GM19455 (cell line): ENCODE measurements at regions not wholly inside any gene's neighbourhood (a gene's known extent, or its start where the extent isn't known, plus 50 kb on each side); places are given as distances from the start of the nearest gene placed in this dataset.

Experiments
- ATAC-seq: cut with Tn5 transposase; IDR thresholded peaks from one replicate; pipeline ENCODE4 v1.9.1; 2021; ENCODE audit not compliant: unreplicated experiment

DNA sequence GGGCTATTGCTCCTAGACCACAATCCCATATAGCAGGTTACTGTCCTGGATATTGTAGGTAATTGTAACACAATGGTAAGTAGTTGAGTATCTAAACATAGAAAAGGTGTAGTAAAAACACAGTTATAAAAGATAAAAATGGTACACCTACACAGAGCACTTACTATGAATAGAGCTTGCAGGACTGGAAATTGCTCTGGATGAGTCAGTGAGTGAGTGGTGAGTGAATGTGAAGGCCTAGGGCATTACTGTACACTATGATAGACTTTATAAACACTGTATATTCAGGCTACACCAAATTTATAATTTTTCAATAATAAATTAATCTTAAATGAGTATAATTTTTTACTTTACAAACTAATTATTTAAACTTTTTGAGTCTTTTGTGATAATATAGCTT, 425.7 kb downstream of the PABPC4L start:
- no peak for ATAC-seq

DNA sequence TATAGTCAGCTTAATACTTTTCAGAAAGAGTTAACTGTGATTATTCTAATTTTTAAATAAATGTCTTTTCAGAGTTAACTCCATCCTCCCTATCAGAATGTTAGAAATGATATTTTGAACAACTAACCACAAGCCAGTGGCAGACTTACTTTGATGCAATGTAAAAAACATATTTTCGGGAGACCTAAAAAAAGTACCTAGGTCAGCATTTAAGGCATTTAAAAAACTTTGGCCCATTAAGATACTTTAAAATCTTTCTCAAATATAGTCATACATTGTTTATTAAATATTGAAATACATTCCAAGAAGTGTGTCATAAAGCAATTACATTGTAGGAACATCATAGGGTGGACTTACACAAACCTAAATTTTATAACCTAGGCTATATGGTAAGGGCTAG, 426.1 kb downstream of the PABPC4L start:
- ATAC-seq = no peak

DNA sequence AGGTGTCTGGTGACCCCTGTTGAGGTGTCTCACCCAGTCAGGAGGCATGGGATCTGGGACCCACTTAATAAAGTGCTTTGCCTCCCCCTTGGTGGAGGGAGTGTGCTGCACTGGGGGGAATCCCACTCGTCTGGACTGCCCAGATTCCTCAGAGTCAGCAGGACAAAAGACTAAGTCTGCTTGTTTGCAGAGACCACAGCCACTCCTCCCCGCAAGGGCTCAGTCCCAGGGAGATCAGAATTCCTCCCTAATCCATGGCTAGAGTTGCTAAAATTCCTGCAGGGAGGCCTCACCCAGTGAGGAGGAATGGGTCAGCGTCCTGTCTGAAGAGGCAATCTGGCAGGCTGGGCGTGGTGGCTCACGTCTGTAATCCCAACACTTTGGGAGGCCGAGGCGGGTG, 442.2 kb downstream of the PABPC4L start:
- ATAC-seq = no peak

- no peak for ATAC-seq
These were observed 459.8 kb downstream of the PABPC4L start for GRCh38 chr4:133741766-133742165.

DNA sequence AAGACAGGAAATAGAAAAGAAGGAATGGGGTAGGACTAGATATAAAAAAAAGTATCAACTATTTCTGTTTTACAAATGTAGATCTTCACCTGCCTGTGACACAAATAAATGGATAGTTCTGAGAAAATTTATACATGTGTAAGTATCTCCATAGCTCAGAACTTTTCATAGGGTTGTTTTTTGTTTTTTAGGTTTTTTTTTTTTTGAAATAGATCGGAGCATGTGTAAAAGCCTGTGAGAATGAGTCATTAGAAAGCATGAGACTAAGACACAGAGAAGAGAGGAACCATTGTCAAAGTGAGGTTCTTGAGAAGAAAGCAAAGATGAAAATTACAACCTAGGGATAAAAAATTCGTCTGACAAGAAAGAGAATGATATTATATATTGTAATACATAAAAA, 481.6 kb downstream of the PABPC4L start:
- ATAC-seq = no peak

DNA sequence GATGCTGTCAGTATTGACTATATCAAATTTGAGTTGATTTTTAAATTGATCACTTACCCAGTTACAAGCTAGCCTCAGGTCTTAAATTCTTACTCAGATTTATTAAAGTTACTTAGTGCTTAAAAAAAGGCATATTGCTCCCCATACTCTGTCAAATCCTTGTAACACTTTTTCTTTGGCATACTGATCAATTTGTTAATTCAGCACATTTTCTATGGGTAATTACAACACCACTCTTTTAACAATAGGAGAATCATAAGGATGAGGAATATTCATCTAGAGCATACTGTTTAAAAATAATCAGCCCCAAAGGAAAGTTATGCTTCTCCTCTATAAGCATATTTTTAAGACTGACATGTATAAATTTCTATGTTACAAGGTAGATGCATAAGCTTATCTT, 482.5 kb downstream of the PABPC4L start:
- ATAC-seq = no peak

DNA sequence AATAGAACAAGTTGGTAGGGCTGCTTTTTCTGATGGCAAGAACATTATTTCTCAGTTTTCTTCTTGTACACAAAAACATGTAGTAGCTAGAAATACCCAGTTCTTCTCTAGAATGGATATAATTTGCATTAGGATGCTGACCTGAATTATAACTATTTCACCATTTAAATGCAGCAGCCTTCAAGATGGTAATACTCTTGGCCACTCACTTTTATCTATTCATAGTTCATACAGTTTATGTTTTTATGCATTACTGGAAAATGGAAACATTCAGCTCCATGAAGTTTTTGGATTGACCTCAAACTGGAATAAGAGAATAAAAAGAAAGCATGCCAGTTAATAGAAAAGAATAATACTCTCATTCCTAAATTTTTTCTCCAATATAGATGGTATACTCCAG, 487.4 kb downstream of the PABPC4L start:
- ATAC-seq = no peak

DNA sequence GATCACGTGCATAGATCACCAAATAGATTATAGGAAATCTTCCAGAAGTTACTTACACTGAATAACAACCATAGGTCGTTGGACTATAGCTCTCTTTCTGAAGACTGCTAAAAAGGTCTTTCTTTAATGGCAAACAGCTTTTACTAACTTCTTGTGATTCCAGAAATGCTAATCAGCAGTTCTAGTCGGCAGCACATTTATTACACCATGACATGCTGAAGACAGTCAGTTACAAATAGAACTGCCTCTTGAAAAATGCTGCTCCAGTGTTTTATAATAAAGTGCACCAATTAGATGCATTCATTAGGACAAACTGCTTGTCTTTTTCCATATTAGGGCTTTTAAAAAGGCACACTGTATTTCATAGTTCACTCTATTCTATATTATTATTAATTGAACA, 488.2 kb downstream of the PABPC4L start:
- no peak for ATAC-seq

DNA sequence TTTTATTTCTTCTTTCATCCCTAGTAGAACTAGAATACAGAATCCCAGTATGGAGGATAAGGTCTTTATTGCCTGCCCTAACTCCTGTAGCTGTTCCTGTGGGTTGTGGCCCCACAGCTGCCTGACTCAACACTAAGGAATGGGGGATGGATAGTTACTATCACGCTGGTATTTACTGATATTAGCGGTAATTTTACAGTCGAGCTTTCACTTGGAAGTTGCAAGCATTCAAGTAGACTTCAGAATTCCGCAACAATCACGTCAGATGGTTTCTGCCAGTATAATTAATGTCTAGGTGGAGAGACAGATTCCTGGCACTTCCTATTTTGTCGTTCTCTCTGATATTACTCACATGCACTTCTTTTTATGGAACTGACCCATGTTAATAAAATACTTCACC, 489.8 kb downstream of the PABPC4L start:
- ATAC-seq = no peak

DNA sequence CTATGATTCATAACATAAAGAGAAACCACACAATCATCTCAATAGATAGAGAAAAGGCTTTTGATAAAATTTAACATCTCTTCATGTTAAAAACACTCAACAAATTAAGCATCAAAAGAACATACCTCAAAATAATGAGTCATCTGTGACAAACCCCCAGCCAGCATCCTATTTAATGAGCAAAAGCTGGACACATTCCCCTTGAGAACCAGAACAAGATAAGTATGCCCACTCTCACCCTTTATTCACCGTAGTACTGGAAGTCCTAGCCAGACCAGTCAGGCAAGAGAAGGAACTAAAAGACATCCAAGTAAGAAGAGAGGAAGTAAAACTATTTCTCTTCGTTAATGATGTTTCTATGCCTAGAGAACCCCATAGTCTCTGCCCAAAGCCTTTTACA, 507.2 kb downstream of the PABPC4L start:
- no peak for ATAC-seq

DNA sequence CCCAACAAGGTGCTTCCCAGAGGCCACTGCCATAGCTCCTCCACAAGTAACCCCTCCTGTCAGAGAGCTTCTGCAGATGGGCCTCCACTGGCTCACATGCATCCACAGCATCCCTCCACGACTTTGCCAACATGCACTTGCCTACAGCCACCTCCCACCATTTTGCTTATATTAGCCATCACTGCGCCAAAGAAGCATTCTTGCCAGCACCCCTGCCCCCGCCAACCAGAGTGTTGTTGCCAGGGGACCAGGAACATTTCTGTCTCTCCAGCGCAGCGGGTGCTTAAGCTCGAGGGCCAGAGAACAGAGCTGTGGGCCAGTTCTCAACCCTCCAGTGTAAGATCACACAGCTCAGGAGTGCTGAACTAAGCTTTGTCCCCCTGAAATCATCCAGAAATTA, 517.6 kb downstream of the PABPC4L start:
- ATAC-seq = no peak

- ATAC-seq = no peak
These were observed 519.2 kb downstream of the PCDH10 start for GRCh38 chr4:133668061-133668851.

DNA sequence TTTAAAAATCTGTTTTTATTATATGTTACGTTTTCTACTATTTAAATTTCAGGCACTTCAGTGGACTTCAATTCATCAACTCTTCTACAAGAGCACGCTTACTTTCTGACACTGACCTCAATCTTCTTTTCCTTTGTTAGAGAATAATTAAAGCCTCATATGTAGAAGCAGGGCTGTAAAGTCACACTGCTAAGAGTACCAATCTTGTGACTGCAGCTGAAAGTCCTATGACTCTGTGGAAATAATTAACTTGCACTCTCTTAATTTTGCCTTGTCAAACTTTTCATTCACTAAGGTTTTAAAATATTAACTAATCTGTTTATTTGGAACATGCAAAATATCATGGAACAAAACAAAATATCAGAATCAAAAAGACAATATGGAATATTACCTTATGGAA, 498.1 kb downstream of the PCDH10 start:
- ATAC-seq = no peak

DNA sequence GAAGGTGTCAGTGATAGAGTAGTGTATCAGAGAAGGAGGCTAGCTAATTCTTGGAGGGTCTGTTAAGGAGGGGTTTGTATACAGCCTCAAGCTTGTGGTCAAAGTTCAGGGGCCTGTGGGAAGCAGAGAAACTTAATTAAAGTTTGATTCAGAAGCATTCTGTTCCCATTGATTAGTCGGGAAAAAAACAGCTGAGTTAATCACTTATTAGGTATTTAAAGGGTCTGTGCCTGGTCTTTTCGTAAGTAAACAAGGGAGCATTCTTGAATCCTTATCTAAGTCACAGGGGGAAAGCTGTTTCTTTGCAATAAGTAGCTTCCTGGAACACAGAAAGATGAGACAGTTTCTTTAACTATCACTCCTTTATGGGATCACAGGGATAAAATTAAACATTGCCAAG, 492.1 kb downstream of the PCDH10 start:
- ATAC-seq = no peak

DNA sequence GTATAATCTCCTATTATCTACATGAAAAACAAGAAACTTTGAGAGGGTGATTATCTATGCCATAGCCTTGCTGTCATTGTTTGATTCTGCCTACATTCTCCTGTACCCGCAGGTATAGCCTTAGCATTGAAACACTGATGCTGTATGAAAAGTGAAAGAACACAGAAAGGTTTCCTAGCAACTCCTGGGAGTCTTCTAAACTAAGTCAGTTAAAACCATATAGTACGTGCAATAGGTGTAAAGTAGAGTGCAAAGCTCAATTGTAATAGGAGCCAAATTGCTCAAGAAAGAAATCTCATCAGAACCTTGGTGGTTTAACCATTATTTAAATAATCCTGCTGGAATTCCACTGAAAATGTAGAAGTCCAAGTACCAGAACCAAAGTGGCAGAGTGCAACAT, 489.7 kb downstream of the PCDH10 start:
- no peak for ATAC-seq

- ATAC-seq = no peak
These were observed 488.1 kb downstream of the PCDH10 start for GRCh38 chr4:133637161-133637560.

DNA sequence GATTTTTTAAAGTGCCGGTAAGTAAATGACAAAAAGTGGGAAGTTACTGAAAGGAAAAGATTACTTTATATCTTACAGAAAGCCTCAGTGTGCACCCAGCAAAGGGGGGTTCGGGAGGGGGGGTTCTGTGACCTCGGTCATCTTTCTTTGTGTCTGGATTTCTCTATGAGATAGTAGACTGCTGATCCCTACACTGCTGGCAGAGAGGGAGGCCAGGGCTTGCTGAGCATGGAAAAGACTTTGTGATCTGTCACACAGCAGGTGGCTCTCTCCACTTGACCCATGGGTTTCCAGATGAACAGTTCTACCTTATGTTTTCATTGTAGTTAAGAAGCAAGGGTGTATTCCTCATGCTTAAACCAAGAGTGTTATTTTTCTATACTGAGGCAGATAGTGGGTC, 475.6 kb downstream of the PCDH10 start:
- ATAC-seq = no peak

GRCh38 chr4:133623847-133624246, 474.8 kb downstream of the PCDH10 start:
- ATAC-seq = no peak

- ATAC-seq = no peak
These were observed 472.5 kb downstream of the PCDH10 start for GRCh38 chr4:133621628-133622027.

DNA sequence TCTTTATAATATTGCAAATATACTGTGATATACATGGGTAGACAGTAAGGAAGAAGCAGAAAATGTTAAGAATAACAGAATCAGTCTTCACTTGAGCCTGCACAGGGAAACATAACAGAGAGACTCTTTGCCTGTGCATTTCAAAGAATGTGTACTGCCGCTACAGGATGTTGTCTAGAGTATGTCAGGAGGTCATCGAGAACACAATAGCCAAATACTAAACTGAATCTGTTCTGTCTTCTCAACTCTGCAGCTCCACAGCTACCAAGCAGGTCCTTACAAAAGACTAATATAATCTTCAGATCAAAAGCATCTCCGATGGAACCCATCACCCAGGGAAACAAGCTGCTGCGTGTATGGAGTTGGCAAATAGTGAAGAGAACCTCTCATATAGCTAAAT, 471.5 kb downstream of the PCDH10 start:
- ATAC-seq = no peak

- no peak for ATAC-seq
These were observed 469.9 kb downstream of the PCDH10 start for GRCh38 chr4:133618963-133619362.

- no peak for ATAC-seq
These were observed 450.9 kb downstream of the PCDH10 start for GRCh38 chr4:133600008-133600407.

DNA sequence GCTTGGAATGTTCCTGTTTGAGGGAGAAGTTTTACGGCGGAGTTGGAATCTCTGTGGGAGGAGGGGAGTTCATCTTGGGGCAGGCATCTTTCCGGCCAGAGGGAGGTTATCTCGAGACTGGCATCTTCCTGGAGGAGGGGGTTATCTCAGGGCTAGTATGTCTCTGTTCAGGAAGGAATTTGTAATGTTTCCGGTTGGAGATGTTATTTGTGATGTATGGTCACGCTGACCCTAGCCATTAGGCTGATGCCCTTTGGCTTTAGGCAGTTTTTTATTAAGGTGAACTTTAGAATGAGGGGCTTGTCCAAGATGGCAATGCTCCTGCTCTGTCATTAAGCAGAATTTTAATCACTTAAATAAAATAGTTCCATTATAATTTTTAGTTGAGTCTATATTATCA, 449.7 kb downstream of the PCDH10 start:
- ATAC-seq = no peak
